Stimulated activated CD8-positive, alpha-beta memory T cell treated with anti-CD3 and anti-CD28 coated beads, Interleukin-7, amount 100 ng/mL, for 48 hours (primary cell): ENCODE measurements at regions not wholly inside any gene's neighbourhood (a gene's known extent, or its start where the extent isn't known, plus 50 kb on each side); places are given as distances from the start of the nearest gene placed in this dataset.
"Not testable (repeated sequence)": the region's sequence is repeated elsewhere in the genome, so short reads cannot be mapped to it uniquely, and the experiment has no call there.

Source experiments
- DNase-seq, 2 donors: peaks; one replicate each; pipeline ENCODE4 v3.0.0-alpha.2; 2020; ENCODE audit warnings: low read depth in 1 of 2; ENCODE audit errors: extremely low read depth in 1 of 2

GRCh38 chr3:87733671-87734367, 325.0 kb downstream of the CGGBP1 start:
- DNase-seq, result no peak

GRCh38 chr3:87732294-87732693, 326.5 kb downstream of the CGGBP1 start:
- DNase-seq, result no peak

GRCh38 chr3:87727783-87728182, 331.0 kb downstream of the CGGBP1 start:
- no peak for DNase-seq

GRCh38 chr3:87719060-87719459, 339.7 kb downstream of the CGGBP1 start:
- no peak for DNase-seq

GRCh38 chr3:87710511-87710910, 348.3 kb downstream of the CGGBP1 start:
- no peak for DNase-seq

- DNase-seq, result no peak
These were observed 348.8 kb downstream of the CGGBP1 start for GRCh38 chr3:87710028-87710427.

GRCh38 chr3:87706176-87706575, 352.6 kb downstream of the CGGBP1 start:
- no peak for DNase-seq

- DNase-seq, result no peak
These were observed 356.2 kb downstream of the CGGBP1 start for GRCh38 chr3:87702600-87702999.

GRCh38 chr3:87696124-87697013, 362.4 kb downstream of the CGGBP1 start:
- DNase-seq, result no peak

- DNase-seq, result no peak
These were observed 364.1 kb downstream of the CGGBP1 start for GRCh38 chr3:87694678-87695077.

- no peak for DNase-seq
These were observed 367.7 kb downstream of the CGGBP1 start for GRCh38 chr3:87691109-87691508.

GRCh38 chr3:87678984-87679660, 379.7 kb downstream of the CGGBP1 start:
- not testable (repeated sequence) for DNase-seq

GRCh38 chr3:87674397-87675161, 384.2 kb downstream of the CGGBP1 start:
- DNase-seq, result no peak

- DNase-seq, result no peak
These were observed 385.7 kb downstream of the CGGBP1 start for GRCh38 chr3:87673132-87673531.

GRCh38 chr3:87654184-87654583, 377.8 kb upstream of the POU1F1 start:
- DNase-seq, result no peak

- not testable (repeated sequence) for DNase-seq
These were observed 376.8 kb upstream of the POU1F1 start for GRCh38 chr3:87653138-87653537.

GRCh38 chr3:87634426-87634825, 358.0 kb upstream of the POU1F1 start:
- DNase-seq, result no peak

- DNase-seq, result no peak
These were observed 350.9 kb upstream of the POU1F1 start for GRCh38 chr3:87627316-87627715.

GRCh38 chr3:87626546-87626945, 350.2 kb upstream of the POU1F1 start:
- DNase-seq, result no peak

- DNase-seq, result no peak
These were observed 349.5 kb upstream of the POU1F1 start for GRCh38 chr3:87625876-87626275.

- no peak for DNase-seq
These were observed 348.5 kb upstream of the POU1F1 start for GRCh38 chr3:87624860-87625259.
